ENCODE measurements at regions not wholly inside any gene's neighbourhood (a gene's known extent, or its start where the extent isn't known, plus 50 kb on each side); places are given as distances from the start of the nearest gene placed in this dataset.

DNA sequence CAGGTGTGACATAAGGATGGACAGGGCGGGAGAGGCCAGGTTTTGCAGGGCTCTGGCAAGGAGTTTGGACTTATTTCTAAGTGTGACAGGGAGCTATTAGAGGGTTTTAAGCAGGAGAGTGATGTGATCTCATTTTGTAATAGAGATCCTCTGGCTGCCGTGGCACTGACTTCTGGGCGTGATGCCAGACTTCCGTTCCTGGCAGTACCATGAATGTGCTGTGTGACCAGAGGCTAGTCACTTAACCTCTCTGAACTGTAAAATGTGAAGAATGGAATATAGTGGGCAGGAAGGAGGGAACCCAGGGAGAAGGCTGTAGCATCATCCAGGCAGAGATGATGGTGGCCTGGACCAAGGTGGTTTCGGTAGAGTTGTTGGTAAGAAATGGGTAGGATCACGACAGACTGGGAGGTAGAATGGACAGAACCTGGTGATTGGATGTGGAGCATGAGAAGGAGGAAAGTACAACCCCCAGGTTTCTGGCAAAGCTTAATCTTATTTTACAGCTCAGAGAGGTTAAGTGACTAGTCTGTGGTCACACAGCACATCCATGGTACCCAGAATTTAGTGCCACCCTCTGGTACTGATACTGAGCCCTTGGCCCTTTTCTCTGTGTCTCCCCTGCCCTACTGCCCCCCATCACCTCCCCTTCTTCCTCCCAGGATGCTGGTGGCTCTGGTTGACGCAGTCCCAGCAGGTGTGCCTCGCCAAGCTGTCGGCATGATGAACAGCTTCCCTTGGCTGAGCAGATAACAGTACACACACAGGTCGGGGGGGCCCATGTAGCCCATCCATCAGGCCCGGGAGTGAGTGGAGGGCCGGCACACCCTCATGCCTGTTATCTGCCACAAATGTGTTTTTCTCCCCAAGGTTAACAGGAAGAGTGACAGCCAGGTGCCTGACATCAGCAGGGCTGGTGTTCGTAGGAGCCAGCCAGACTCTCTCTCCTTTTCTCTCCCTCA, 52.9 kb upstream of the CTNNBL1 start:
- intact Hi-C loops (cut with micrococcal nuclease) (no loop called here), dilution Hi-C loops (cut with MboI; ENCODE audit: extremely low pct_ligation_motif_present, low sequenced_read_pairs) (no loop called here)
- Histone ChIP-seq H3K27ac (ENCODE audit: insufficient read depth, low read depth, low read length) (no peak overlapping the region), H3K27me3 (ENCODE audit: control insufficient read depth in 2 of 2, insufficient read depth in 2 of 2, low read length in 2 of 2) (peaks cover 15 to 28% of the 10 kb centered on the region in 2 experiments), H2AFZ (ENCODE audit: low read depth, low read length) (no peak overlapping the region), H3K9me1 (replicated peaks; ENCODE audit: control insufficient read depth, extremely low read depth, insufficient read depth, low read length) (no peaks in the 10 kb centered on the region), H3K4me3 (replicated peaks in 1 of 3; ENCODE audit: insufficient read depth in 1 of 3, low read depth in 1 of 3, low read length in 3 of 3) (no peak overlapping the region), H3K9ac (replicated peaks; ENCODE audit: extremely low read depth, insufficient read depth, low read length) (no peak overlapping the region), H3K36me3 (ENCODE audit: control insufficient read depth in 2 of 2, extremely low read depth in 1 of 2, insufficient read depth in 2 of 2, low read length in 2 of 2) (no peaks in the 10 kb centered on the region), H3K79me2 (ENCODE audit: control insufficient read depth, insufficient read depth, low read length) (no peaks in the 10 kb centered on the region), H3K4me2 (ENCODE audit: insufficient read depth, low read length) (no peak overlapping the region), H3K4me1 (ENCODE audit: control insufficient read depth, extremely low read depth, insufficient read depth, low read length) (no peaks in the 10 kb centered on the region), H3K9me3 (replicated peaks; ENCODE audit: control insufficient read depth, insufficient read depth, low read length) (no peaks in the 10 kb centered on the region), H4K20me1 (replicated peaks; ENCODE audit: control insufficient read depth, extremely low read depth, insufficient read depth, low read length) (no peaks in the 10 kb centered on the region)
- ChIA-PET CTCF (no interaction called here), POLR2A (no interaction called here)
- no peak for DNase-seq (ENCODE audit: low read depth, low spot score)
- FAIRE-seq: no peak
- no peak for TF ChIP-seq MYC (IDR thresholded peaks at IDR 0.05; ENCODE audit: low read depth, low read length)
- TF ChIP-seq POLR2A (IDR thresholded peaks at IDR 0.05; ENCODE audit: low read depth, low read length): no peak
- no peak for TF ChIP-seq MAX (IDR thresholded peaks at IDR 0.05; ENCODE audit: insufficient read depth, insufficient read length)
- TF ChIP-seq GATA2 (IDR thresholded peaks at IDR 0.05; ENCODE audit: insufficient read depth, insufficient read length, low read depth, low read length): no peak
- no peak for TF ChIP-seq EZH2 (IDR thresholded peaks at IDR 0.05; ENCODE audit: borderline replicate concordance, low read depth, low read length, severe bottlenecking)
- TF ChIP-seq FOS (IDR thresholded peaks at IDR 0.05; ENCODE audit: borderline replicate concordance, insufficient read depth, low read length): no peak
- no peak for TF ChIP-seq JUN (IDR thresholded peaks at IDR 0.05; ENCODE audit: borderline replicate concordance, insufficient read depth, insufficient read length, low read depth)
- TF ChIP-seq CTCF (IDR thresholded peaks at IDR 0.05; ENCODE audit: extremely low read depth in 1 of 2, insufficient read depth in 1 of 2, low read depth in 1 of 2, low read length in 2 of 2): no peak
- no peak for TF ChIP-seq POLR2AphosphoS5 (IDR thresholded peaks at IDR 0.05; ENCODE audit: insufficient read depth, low read depth, low read length)
- no TSS peak for BruUV-seq (replicated peaks)
